ENCODE measurements at regions not wholly inside any gene's neighbourhood (a gene's known extent, or its start where the extent isn't known, plus 50 kb on each side); places are given as distances from the start of the nearest gene placed in this dataset.
"Not testable (repeated sequence)": the region's sequence is repeated elsewhere in the genome, so short reads cannot be mapped to it uniquely, and the experiment has no call there.

DNA sequence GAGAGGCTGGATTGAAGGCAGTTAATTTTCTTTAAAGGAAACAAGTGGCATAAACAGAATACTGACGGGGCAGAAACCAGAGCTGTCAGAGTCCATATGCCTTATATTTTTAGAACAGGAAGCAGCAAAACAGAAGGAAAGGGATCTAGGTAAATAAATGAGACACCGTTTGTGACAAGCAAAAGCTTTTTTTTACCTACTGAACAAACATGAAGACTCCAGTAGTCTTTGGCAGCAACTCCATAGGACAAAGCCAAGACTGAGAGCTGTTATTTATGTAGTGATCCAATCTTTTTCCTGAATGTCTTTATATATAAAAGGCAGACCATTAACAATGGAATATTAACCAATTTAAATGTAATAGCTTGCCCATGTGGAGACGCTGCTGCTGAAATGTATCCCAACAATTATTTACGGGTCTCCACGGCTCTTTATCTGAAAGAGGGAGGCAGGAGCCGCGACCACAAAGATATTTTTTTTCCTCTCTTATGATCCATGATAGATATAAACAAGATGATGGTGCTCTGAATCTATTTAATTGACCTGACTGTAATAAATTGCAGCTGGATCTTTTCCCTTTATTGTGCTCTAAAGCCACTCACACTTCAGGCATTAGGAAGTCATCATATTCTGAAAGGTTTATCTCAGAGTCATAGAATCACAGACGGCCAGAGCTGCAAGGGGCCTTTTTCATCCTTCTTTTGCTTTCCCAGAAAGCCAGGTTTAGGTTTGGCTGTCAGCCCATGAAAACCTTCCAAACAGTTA lies 687.8 kb downstream of the EFNB2 start:
- DNase-seq (ENCODE audit: extremely low spot score): no peak
- CTCF ChIA-PET: no interaction called here
- TF ChIP-seq, protein P1, sequence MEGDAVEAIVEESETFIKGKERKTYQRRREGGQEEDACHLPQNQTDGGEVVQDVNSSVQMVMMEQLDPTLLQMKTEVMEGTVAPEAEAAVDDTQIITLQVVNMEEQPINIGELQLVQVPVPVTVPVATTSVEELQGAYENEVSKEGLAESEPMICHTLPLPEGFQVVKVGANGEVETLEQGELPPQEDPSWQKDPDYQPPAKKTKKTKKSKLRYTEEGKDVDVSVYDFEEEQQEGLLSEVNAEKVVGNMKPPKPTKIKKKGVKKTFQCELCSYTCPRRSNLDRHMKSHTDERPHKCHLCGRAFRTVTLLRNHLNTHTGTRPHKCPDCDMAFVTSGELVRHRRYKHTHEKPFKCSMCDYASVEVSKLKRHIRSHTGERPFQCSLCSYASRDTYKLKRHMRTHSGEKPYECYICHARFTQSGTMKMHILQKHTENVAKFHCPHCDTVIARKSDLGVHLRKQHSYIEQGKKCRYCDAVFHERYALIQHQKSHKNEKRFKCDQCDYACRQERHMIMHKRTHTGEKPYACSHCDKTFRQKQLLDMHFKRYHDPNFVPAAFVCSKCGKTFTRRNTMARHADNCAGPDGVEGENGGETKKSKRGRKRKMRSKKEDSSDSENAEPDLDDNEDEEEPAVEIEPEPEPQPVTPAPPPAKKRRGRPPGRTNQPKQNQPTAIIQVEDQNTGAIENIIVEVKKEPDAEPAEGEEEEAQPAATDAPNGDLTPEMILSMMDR (IDR thresholded peaks at IDR 0.05; ENCODE audit: control extremely low read depth, extremely low read depth, low read depth, missing control alignments): no peak
- POLR2A ChIA-PET: no interaction called here

DNA sequence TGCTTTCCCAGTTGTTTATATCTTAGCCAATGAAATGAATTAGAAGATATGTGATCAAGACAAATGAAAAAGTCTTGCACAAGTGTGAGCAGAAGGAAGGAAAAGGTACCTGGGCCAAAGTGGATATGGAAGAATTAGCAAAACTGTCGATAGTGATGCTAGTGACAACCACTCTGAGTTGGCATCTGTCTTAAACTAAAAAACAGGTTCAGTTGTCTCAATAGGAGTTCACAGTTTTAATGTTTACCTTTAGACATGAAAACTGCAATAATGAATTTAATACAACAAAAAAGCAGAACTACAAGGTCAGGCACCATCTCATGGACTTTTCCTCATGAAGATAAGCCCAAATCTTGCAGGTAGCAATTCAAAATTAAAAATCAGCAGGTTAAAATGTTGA lies 688.5 kb downstream of the EFNB2 start:
- TF ChIP-seq, protein P1 (IDR thresholded peaks at IDR 0.05; ENCODE audit: control extremely low read depth, extremely low read depth, low read depth, missing control alignments): no peak
- no peak for DNase-seq (ENCODE audit: extremely low spot score)
- ChIA-PET CTCF (no interaction called here), POLR2A (no interaction called here)

DNA sequence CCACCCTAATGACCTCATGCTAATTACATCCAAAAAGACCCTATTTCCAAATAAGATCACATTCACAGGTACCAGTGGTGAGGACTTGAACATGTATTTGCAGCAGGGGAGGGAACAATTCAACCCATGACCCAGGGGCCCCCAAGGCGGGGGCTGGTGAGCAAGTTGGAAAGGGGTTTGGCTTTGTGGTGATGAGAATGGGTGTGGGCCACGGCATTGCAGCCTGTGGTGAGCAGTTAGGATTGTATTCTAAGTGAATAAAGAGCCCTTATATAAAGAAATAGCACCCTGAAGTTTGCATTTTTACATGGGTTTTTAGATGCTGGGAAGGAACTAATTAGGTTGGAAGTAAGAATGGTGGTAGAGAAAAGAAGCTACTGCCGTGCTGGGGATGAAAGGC lies 694.2 kb downstream of the EFNB2 start:
- ChIA-PET POLR2A (no interaction called here), CTCF (no interaction called here)
- no peak for DNase-seq (ENCODE audit: extremely low spot score)
- TF ChIP-seq, protein P1 (IDR thresholded peaks at IDR 0.05; ENCODE audit: control extremely low read depth, extremely low read depth, low read depth, missing control alignments): no peak

DNA sequence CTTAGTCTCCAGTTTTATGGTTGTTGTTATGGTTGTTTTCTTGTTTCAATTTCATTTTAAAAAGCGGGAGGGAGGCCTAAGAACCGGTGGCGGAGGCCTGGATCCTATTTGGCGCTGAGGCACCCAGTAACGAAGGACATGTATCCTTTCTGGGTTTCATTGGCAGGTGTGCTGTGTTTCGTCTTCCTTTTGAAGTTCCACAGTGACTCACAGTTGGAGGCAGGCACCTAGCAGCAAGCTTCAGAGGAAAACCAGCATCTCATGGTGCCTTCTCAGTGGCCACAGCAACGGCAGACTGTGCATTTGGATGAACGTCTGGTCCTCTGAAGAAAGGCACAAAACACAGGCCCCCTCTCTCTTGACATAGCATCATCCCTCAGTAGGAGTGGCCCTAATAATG lies 697.2 kb downstream of the EFNB2 start:
- TF ChIP-seq, protein P1 (IDR thresholded peaks at IDR 0.05; ENCODE audit: control extremely low read depth, extremely low read depth, low read depth, missing control alignments): no peak
- POLR2A ChIA-PET: no interaction called here
- no peak for DNase-seq (ENCODE audit: extremely low spot score)
- CTCF ChIA-PET: no interaction called here

- DNase-seq (ENCODE audit: extremely low spot score); POLR2A ChIA-PET; CTCF ChIA-PET: not testable (repeated sequence)
Observed at GRCh38 chr13:105837295-105837694, 698.2 kb downstream of the EFNB2 start.

DNA sequence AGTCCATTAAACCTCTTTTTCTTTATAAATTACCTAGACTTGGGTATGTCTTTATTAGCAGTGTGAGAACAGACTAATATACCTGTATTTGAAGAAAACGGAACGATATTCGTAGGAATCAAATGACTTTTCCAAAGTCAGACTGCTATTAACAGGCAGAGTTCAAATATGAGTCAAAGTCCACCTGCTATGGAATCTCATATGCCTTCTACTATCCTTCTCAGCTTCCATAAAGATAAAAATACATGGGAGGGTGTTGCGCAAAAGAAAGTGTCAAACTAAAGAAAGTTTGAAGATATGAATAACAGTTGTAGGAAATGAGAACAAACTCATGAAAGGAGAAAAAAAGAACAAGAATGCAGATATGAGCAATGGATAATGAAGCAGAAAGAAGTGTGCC lies 704.6 kb downstream of the EFNB2 start:
- TF ChIP-seq, protein P1 (IDR thresholded peaks at IDR 0.05; ENCODE audit: control extremely low read depth, extremely low read depth, low read depth, missing control alignments): no peak
- ChIA-PET CTCF (no interaction called here), POLR2A (no interaction called here)
- no peak for DNase-seq (ENCODE audit: extremely low spot score)

DNA sequence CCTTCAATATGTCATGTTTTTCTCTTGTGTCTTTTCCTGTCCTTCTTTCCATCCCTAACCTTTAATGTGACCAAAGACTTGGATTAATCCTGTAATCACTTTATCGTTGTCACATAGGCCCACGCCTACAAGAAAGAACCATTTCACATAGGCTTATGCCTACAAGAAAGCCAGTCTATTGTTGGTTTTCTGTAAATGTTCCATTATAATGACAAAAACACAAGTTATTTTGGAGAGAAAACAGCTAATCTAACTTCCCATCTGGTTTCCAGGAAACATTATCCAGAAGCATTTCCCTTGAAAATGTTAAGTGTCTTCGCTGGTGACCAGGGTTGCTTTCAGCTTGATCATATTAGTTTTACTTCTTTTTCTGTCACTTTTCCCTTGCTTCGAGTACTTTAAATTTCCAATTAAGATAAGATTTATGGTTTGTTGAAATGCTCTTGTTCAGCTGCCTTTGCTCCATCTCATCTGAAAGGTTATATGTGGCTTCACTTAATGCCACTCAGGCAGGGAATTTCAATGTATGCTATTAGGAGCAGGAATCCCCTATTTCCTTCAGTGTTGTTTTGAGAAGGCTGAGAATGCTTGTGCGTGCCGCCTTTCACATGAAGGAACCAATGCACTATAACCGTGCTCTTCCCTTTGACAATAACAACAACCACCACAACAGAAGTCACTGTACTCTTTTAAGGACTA lies 708.2 kb downstream of the EFNB2 start:
- CTCF ChIA-PET: no interaction called here
- POLR2A ChIA-PET: no interaction called here
- no peak for DNase-seq (ENCODE audit: extremely low spot score)
- TF ChIP-seq, protein P1 (IDR thresholded peaks at IDR 0.05; ENCODE audit: control extremely low read depth, extremely low read depth, low read depth, missing control alignments): no peak
